ENCODE measurements at regions not wholly inside any gene's neighbourhood (a gene's known extent, or its start where the extent isn't known, plus 50 kb on each side); places are given as distances from the start of the nearest gene placed in this dataset.

DNA sequence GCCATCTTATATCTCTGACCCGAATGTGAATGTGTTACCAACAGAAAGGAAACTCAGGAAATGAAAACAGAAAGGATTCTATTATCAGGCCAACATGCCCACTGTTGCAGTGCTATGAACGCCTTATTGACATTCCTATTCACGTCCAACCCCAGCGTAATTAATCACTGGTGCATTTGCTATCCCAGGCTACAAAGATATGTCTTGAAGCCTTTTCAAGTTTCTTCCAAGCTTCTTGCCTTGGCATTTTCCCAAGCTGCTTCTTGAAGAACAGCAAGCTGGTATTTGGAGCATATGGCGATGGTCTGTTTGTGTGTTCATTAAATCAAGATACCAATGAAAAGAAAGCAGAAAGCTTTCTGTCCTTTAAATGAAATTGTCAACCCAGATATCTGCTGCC, 579.2 kb upstream of the ZNF462 start:
- no peak for DNase-seq

DNA sequence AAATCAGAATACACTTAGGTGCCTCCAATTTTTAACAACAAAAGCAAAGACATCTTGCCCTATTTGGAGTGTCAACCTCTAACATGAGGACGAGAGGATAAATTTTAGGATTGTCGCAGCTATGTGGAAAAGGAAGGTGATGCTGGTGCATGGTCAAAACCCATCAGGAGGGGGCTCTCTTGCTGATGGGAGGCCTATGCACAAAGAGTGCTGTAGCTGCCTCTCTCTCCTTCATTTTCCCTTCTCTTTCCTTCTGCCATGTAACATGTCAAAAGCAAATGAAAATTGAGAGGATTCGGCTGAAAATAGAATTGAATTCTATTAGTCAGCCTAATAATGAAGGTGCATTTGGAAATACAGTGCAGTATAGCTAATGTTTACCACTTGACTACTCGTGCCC, 578.7 kb upstream of the ZNF462 start:
- no peak for DNase-seq

- DNase-seq, result no peak
These were observed 576.7 kb upstream of the ZNF462 start for GRCh38 chr9:106286249-106286648.

DNA sequence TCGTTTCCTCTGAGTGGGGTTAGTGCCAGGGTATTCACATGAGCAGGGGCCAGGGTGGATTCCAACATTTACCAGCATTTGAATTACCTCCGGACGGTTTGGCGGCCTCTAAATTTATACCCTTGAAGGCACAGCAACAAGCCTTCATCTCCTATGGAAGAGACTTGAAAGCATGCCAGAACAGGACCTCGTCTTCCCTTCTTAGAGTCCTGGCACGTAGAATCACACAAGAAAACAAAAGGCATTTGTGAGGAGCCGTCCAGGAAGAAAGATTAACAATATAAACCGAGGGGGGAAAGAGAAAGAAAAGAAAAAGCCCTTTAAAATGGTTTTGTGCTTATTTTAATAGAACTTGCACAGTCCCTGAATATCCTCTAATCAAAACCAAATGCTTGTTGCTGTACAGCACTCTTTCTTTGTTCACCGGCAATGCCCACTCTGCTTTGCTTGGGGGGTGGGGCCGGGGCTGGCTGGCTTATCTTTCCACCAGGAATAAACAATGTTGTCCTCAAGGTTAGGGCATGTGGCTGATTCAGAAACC, 575.8 kb upstream of the ZNF462 start:
- no peak for DNase-seq

DNA sequence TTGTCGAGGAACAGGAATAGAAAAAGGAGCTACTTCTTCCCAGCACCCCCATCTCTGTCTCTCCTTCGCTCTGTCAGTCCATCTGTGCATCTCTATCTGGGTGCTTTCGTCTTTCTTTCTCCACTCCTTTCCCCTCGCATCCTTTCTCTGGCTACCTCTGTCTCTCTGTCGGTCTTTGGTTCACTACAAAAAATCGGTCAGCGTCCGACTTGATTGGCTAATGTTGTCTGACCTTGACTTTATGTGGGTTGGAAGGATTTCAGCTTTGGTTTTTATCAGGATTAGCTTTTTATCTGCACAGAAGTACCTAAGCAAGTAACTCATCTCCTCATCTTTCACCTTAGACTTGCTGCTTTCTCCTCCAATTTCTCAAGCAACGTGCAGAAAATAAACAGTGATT, 575.2 kb upstream of the ZNF462 start:
- no peak for DNase-seq

DNA sequence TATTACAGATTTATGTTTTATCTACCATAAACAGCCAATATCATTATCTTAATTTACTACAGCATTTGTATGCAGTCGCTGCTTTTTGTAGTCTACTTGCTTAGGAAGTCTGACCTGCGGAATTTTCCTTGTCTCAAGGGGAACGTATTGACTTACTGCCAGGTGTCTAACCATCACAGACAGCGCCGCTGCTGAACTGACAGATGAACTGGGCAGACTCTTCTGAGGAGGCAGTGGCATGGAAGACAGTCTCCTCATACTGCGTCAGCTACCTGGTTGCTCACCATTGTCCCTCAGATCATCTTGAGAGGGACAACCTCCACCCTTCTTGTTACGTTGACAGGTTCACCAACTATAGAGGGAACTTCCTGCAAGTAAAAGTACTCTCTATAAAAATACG, 574.3 kb upstream of the ZNF462 start:
- no peak for DNase-seq

DNA sequence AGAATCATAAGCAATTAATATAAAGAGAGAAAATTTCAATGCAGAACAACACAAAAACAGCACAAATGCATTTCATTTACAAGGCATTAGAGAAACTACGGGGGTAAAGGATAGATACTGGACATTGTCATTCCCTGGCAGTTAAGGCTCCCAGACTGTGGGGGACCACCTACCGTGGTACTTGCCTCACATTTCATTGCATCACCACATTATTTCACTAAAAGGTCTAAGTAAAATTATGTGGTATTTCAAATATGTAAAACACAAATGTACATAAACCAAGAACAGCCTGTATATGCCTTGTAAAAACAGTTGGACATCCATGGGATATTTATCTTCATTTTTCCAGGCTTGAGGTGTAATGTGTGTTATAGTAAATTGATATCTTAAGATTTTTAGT, 571.2 kb upstream of the ZNF462 start:
- DNase-seq, result no peak

- no peak for DNase-seq
These were observed 566.5 kb upstream of the ZNF462 start for GRCh38 chr9:106296426-106296825.

- no peak for DNase-seq
These were observed 564.0 kb upstream of the ZNF462 start for GRCh38 chr9:106298997-106299396.

DNA sequence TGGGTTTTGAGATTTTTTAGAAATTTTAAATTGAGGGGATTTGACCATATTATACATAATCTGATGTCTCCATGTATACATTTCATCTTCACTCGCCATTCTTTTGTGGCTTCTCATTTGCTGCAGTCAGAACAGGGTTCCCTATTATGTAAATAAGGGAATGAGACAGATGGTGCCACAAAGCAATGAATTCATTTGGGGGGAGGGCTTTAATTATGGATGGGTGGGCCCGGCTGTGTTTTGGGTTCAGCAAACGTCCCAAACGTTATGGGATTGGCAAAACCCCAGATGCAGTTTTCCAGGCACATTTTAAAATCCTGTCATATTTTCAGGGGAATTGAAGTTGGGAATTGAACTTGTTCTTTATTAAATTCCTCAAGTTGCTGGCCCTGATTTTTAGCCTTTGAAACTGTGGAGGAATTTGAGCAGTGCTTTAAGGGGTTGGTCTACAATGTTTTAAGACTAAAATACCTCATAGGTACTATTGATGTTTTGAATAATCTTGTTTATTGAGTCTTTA, 558.5 kb upstream of the ZNF462 start:
- no peak for DNase-seq

GRCh38 chr9:106305428-106306133, 557.4 kb upstream of the ZNF462 start:
- no peak for DNase-seq

DNA sequence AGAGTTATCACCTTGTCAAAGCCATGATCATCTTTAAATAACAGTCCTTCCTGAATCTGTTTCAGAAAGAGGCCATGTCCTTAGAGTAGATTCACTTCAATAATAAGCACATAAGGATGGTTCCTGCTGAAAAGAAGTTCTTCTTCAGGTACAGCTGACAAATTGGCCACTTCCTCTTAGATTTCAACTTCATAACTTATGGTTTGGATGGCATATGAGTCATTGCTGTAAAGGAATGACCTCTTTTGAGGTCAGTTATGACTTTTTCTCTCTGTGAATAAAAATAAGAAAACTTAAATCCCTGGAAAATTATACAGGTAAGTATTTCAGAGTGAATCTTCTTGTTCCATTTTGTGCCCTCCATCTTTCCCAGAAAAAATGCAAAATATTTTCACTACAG, 555.3 kb upstream of the ZNF462 start:
- DNase-seq, result no peak

DNA sequence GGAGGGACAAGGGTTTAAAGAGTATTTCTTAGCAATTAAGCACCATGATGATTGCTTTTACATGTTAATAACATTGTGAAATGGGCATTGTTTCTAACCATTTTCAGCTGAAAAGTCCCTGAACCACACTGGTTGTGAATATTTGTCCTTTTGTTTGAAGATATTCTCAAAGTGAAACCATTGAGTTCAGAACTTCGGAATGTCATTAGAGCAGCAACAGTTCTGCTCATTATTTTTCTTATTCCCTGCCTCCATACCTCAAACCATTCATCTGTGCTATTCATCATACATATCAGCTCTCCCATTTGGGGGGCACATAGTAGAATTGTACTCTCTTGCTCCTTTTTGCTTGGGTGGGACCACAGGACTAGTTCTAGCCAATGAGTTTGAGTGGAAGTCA, 553.0 kb upstream of the ZNF462 start:
- DNase-seq, result no peak

DNA sequence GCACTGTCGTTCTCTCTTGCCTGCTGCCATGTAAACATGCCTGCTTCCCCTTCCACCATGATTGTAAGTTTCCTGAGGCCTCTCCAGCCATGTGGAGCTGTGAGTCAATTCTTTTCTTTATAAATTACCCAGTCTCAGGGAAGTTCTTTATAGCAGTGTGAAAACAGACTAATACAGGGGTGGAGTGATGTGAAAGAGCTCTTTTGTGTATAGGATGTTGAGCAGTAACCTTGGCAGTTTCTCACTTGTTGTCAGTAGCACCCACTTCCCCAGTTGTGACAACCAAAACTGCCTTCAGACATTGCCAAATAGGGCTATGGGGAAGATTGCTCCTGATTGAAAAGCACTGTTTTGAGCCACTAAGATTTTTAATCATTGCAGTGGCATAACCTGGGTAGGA, 552.2 kb upstream of the ZNF462 start:
- no peak for DNase-seq

DNA sequence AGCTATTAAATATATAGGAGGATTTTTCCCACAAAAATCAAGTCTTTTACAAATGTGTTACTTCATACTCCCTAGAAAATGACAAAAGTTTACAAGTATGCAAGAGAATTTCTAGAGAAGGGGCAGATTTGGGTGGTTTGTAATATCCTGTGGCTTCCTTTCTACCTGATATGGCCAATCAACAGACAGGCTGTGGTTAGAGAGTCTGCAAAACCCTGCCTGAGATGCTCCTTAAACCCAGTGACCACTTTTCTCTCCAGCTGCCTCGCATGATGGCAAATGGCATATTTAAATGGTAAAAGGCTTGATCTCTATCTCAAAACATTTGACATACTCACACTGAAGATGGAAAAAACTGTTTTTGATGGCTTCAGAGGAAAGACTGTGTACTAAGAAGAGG, 550.1 kb upstream of the ZNF462 start:
- DNase-seq, result no peak

- DNase-seq, result no peak
These were observed 548.5 kb upstream of the ZNF462 start for GRCh38 chr9:106314476-106314875.

GRCh38 chr9:106321394-106322180, 541.4 kb upstream of the ZNF462 start:
- DNase-seq, result no peak

DNA sequence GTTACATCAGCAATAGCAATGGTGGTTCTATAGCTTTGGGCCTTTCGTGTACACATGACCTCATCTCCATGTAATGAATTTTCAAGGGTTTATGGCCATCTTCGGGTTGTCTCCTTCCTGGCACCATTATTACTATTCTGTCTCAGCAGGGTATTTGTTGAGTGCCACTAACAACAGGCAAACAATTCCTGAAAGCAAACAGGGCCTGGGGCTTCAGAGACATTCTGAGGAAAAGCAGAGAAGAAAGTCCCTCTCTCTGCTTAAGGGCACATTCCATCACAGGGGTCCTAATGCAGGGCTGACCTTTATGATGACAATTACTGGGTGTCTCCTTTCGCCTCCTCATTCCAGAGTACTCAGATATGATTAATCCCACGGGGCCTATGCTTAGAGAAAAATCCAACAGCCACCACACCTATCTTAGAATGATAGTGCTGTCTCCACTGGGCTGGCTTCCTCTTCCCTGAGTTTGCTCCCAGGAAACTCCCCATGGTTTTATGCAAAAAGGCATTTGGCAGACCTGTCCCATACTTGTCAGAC, 540.2 kb upstream of the ZNF462 start:
- DNase-seq, result no peak

- no peak for DNase-seq
These were observed 538.8 kb upstream of the ZNF462 start for GRCh38 chr9:106324053-106324585.

DNA sequence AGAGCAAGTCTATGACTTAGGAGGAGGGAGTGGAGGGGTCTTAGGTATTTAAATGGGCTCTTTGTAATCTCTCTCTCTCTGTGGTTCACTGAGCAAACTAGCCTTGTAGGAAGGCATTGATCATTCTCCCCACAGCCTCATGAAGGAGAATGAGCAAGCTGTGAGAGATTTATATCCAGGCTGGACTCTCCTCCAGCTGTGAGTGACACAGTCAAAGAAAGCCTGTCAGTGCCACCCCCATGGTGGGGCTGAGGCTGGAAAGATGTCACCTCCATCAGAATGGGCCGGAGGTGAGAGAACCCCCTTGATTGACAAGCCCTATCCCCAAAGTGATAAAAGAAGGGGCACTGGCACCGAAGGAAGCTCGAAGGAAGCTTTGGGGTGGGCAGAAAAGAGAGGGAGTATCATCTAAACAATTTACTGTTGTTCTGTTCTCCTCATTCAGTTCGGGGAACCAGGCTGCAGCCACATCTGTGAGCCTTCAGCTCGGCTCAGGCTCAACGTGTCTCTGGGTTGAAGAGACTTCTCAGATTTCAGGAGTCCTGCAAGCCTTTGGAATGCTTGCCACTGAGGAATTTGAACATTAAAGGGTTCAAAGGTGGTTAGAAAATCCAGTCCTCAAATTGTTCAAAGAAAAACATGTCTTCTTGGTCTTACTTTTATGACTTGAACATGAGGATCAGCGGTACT, 538.2 kb upstream of the ZNF462 start:
- DNase-seq, result no peak

GRCh38 chr9:106326493-106326892, 536.5 kb upstream of the ZNF462 start:
- DNase-seq, result no peak

GRCh38 chr9:106333481-106333880, 529.5 kb upstream of the ZNF462 start:
- no peak for DNase-seq

DNA sequence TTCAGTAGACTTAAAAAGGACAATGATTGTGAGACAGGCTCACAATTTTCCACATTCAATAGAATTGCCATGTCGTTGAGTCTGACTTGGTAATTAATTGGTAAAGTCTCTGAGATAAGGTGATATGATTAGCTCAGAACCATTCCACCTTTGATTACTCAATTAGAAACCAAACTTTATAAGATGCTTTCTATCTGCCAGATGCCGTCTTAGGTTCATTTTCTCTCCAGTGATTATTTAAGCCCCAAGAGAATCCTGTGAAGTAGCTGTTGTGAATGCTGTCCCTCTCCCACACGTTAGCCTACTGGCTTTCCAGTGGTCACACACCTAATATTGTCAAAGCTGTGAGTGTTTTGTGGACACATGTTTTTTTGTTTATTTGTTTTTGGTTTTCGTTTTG, 528.9 kb upstream of the ZNF462 start:
- DNase-seq, result no peak

Measured in stimulated activated CD8-positive, alpha-beta memory T cell treated with anti-CD3 and anti-CD28 coated beads, Interleukin-4, amount 100 ng/mL, for 48 hours (primary cell).